HFFc6 (cell line): ENCODE measurements at regions not wholly inside any gene's neighbourhood (a gene's known extent, or its start where the extent isn't known, plus 50 kb on each side); places are given as distances from the start of the nearest gene placed in this dataset.
"Not testable (repeated sequence)": the region's sequence is repeated elsewhere in the genome, so short reads cannot be mapped to it uniquely, and the experiment has no call there.

Experiments
- DNase-seq: peaks from one replicate; pipeline ENCODE4 v3.0.0-alpha.2; 2018
- H3K27ac Mint-ChIP-seq: 2 replicates; pipeline ENCODE4 v1.8.0; 2020; ENCODE audit warnings: mild to moderate bottlenecking, mixed read lengths
- H3K27me3 Mint-ChIP-seq: 2 replicates; pipeline ENCODE4 v1.8.0; 2021; ENCODE audit warnings: mild to moderate bottlenecking, moderate library complexity, mixed read lengths; ENCODE audit not compliant: insufficient read depth
- H3K36me3 Mint-ChIP-seq: 2 replicates; pipeline ENCODE4 v1.8.0; 2021; ENCODE audit warnings: low read depth, mixed read lengths
- H3K4me1 Mint-ChIP-seq: 2 replicates; pipeline ENCODE4 v1.8.0; 2020; ENCODE audit warnings: low read depth, mixed read lengths
- H3K4me3 Mint-ChIP-seq: 2 replicates; pipeline ENCODE4 v1.8.0; 2020; ENCODE audit warnings: mild to moderate bottlenecking, moderate library complexity, mixed read lengths
- H3K9me3 Mint-ChIP-seq: 2 replicates; pipeline ENCODE4 v1.8.0; 2020; ENCODE audit warnings: mild to moderate bottlenecking, mixed read lengths
- TF ChIP-seq, protein P1 (sequence below): fragments of 200-600 bp; sonication (generic); IDR thresholded peaks from 2 replicates; pipeline ENCODE4 v1.5.0; 2021; ENCODE audit warnings: antibody characterized with exemption, mild to moderate bottlenecking

DNA sequence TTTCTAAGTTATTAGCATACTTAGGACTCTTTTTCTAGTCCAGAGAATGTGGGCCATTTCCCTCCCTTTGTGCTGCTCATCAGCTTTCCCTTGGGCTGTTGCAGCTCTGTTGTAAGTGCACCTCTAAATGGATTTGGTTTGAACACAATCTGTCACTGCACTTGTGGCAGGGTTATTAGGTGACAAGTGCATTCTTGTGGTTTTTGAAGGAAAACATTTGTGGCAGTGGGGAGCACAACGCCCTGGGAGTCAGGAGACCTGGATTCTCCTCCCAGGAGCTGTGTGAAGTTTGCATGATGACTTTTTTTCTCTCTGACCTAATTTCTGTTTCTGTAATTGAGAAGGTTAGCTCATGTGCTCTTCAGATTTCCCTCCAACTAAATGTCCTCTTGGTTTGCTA lies 630.9 kb upstream of the FAM98A start:
- H3K4me3 Mint-ChIP-seq, result no peak overlapping the region
- TF ChIP-seq, protein P1, sequence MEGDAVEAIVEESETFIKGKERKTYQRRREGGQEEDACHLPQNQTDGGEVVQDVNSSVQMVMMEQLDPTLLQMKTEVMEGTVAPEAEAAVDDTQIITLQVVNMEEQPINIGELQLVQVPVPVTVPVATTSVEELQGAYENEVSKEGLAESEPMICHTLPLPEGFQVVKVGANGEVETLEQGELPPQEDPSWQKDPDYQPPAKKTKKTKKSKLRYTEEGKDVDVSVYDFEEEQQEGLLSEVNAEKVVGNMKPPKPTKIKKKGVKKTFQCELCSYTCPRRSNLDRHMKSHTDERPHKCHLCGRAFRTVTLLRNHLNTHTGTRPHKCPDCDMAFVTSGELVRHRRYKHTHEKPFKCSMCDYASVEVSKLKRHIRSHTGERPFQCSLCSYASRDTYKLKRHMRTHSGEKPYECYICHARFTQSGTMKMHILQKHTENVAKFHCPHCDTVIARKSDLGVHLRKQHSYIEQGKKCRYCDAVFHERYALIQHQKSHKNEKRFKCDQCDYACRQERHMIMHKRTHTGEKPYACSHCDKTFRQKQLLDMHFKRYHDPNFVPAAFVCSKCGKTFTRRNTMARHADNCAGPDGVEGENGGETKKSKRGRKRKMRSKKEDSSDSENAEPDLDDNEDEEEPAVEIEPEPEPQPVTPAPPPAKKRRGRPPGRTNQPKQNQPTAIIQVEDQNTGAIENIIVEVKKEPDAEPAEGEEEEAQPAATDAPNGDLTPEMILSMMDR, result no peak
- no peaks in the 10 kb centered on the region for H3K4me1 Mint-ChIP-seq
- no peak overlapping the region for H3K27ac Mint-ChIP-seq
- no peaks in the 10 kb centered on the region for H3K27me3 Mint-ChIP-seq
- no peak for DNase-seq
- H3K9me3 Mint-ChIP-seq, result peaks cover 6% of the 10 kb centered on the region
- no peaks in the 10 kb centered on the region for H3K36me3 Mint-ChIP-seq

DNA sequence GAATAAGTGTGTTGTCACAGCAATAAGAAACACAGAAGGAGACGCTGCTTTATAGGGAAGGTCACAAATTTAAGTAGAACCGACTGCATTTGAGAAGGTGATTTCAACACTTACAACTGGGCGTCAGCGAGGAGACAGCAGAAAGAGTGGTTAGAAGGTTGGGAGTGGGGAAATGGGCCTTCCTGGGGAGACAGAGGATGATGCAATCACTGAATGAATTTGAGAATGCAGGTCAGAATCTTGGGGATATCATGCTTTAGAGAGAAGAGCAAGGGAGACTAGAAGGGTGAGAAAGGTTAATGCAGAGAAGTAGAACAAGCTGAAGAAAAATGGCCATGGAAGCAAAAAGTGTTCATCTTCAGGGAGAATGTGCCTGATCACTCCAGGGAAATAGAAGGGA lies 616.1 kb upstream of the FAM98A start:
- peaks cover 14% of the 10 kb centered on the region for H3K9me3 Mint-ChIP-seq
- no peak overlapping the region for H3K4me3 Mint-ChIP-seq
- no peak overlapping the region for H3K27ac Mint-ChIP-seq
- DNase-seq, result no peak
- TF ChIP-seq, protein P1, result no peak
- H3K4me1 Mint-ChIP-seq, result no peaks in the 10 kb centered on the region
- peaks cover 1% of the 10 kb centered on the region; the same call in 1 of the 2 replicates for H3K36me3 Mint-ChIP-seq
- no peaks in the 10 kb centered on the region for H3K27me3 Mint-ChIP-seq

DNA sequence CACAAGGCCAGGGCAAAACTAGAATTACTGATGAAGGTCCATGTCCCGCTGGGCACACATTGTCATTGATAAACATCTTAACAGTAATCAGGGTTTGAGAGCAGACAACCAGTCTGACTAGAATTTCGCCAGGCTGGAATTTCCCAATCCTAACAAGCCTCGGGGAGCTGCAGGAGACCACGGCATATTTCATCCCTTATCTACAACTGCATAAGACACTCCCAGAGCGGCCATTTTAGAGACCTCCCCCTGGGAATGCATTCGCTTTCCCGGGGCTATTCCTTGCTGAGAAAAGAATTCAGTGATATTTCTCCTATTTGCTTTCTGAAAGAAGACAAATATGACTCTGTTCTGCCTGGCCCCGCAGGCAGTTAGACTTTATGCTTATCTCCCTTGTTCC lies 611.3 kb upstream of the FAM98A start:
- H3K4me1 Mint-ChIP-seq, H3K27ac Mint-ChIP-seq, H3K27me3 Mint-ChIP-seq, DNase-seq, H3K4me3 Mint-ChIP-seq, H3K36me3 Mint-ChIP-seq: not testable (repeated sequence)
- peaks cover 47% of the 10 kb centered on the region for H3K9me3 Mint-ChIP-seq

DNA sequence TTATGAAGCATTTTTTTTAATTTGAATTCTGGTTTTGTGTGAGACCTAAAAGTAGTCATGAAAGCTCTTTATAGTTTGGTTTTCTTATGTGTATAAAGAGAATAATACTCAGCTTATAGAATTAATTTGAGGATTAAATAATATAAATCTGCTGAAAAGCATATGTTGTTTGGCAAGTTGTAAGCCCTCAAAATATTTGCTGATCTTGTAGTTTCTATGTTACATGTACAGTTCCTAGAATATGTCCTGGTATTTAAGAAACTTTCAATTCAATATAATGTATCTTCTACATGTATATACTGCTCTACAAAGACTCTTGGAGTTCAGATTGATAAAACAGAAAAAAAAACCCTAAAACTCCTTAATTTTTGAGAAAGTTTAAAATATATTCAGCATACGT lies 605.5 kb upstream of the FAM98A start:
- Mint-ChIP-seq H3K27ac (no peak overlapping the region), H3K36me3 (peaks cover 4% of the 10 kb centered on the region; the same call in 1 of the 2 replicates), H3K4me1 (no peaks in the 10 kb centered on the region)

DNA sequence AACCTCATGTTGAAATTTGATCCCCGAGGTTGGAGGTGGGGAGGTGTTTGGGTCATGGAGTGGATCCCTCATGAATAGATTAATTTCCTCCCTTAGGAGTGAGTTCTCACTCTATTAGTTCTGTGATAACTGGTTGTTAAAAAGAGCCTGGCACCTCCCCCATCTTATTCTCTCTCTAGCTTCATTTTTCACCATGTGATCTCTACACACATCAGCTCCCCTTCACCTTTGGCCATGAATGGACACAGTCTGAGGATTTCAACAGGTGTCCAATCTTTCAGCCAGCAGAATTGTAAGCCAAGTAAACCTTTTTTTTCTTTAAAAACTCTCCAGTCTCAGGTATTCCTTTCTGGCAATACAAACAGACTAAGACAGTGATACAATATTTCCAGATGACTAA lies 602.0 kb upstream of the FAM98A start:
- DNase-seq, result no peak
- Mint-ChIP-seq H3K36me3 (no peaks in the 10 kb centered on the region), H3K4me1 (no peaks in the 10 kb centered on the region), H3K9me3 (peaks cover 16% of the 10 kb centered on the region), H3K4me3 (no peak overlapping the region), H3K27me3 (no peaks in the 10 kb centered on the region), H3K27ac (no peak overlapping the region)
- TF ChIP-seq, protein P1, result no peak

More for the DNA sequence above, 605.5 kb upstream of the FAM98A start:
- Mint-ChIP-seq H3K4me3 (no peak overlapping the region), H3K27me3 (peaks cover 2% of the 10 kb centered on the region; the same call in 1 of the 2 replicates), H3K9me3 (peaks cover 38% of the 10 kb centered on the region)
- no peak for DNase-seq
- TF ChIP-seq, protein P1, result no peak

DNA sequence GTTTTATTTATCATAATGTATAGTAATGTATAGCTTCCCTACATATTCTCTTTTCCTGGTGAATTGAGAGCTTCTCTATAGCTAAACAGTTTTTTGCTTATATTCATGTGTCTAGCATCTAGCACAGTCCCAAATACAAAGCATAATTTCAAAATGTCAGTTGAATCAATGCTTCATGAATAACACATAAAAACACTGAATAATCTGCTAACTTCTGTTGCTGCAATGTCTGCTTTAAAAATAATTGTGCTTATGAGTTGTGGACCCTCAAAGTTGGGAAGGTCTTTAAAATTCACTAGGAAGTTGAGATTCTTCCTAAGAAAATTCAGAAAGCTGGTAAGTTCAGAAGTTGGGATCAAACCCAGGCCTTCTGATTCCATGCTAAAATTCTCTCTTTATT lies 600.9 kb upstream of the FAM98A start:
- no peaks in the 10 kb centered on the region for H3K4me1 Mint-ChIP-seq
- TF ChIP-seq, protein P1, result no peak
- no peak for DNase-seq
- no peak overlapping the region for H3K4me3 Mint-ChIP-seq
- H3K9me3 Mint-ChIP-seq, result peaks cover 12% of the 10 kb centered on the region
- no peaks in the 10 kb centered on the region; the same call in 1 of the 2 replicates for H3K27me3 Mint-ChIP-seq
- no peaks in the 10 kb centered on the region for H3K36me3 Mint-ChIP-seq
- H3K27ac Mint-ChIP-seq, result no peak overlapping the region
